Stimulated activated CD4-positive, alpha-beta T cell treated with anti-CD3 and anti-CD28 coated beads, Interleukin-4, amount 100 ng/mL, for 4 hours (primary cell): ENCODE measurements at regions not wholly inside any gene's neighbourhood (a gene's known extent, or its start where the extent isn't known, plus 50 kb on each side); places are given as distances from the start of the nearest gene placed in this dataset.
"Not testable (repeated sequence)": the region's sequence is repeated elsewhere in the genome, so short reads cannot be mapped to it uniquely, and the experiment has no call there.

ENCODE experiments used
- DNase-seq, 2 experiments: peaks; one replicate each; pipeline ENCODE4 v3.0.0-alpha.2; 2020

- no peak for DNase-seq
Observed at GRCh38 chr2:7732497-7732896, 815.3 kb downstream of the RNF144A start.

GRCh38 chr2:7736646-7737305 lies 819.6 kb downstream of the RNF144A start:
- no peak for DNase-seq

- no peak for DNase-seq
Observed at GRCh38 chr2:7738596-7738995, 821.4 kb downstream of the RNF144A start.

- DNase-seq = no peak
Observed at GRCh38 chr2:7740114-7740513, 822.9 kb downstream of the RNF144A start.

- DNase-seq = no peak
Observed at GRCh38 chr2:7742301-7742700, 825.1 kb downstream of the RNF144A start.

GRCh38 chr2:7744827-7745226 lies 827.6 kb downstream of the RNF144A start:
- DNase-seq = no peak

DNA sequence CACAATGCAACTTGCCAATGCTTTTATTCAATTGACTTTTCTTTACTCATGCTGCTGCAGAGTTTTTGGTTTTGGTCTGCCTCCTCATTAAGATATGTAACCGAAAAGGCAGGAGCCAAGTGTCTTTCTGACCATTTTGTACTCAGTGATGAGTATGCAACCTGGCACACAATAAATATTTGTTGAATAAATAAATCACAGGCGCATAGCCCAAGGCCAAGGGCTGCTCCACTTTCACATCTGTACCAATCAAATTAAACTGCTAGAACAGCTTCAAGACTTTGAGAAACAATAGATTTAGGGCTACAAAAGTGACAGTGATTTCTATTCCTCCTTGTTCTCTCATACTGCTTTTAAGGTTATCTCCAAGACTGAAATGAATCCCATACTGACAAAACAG lies 828.2 kb downstream of the RNF144A start:
- DNase-seq = no peak

DNA sequence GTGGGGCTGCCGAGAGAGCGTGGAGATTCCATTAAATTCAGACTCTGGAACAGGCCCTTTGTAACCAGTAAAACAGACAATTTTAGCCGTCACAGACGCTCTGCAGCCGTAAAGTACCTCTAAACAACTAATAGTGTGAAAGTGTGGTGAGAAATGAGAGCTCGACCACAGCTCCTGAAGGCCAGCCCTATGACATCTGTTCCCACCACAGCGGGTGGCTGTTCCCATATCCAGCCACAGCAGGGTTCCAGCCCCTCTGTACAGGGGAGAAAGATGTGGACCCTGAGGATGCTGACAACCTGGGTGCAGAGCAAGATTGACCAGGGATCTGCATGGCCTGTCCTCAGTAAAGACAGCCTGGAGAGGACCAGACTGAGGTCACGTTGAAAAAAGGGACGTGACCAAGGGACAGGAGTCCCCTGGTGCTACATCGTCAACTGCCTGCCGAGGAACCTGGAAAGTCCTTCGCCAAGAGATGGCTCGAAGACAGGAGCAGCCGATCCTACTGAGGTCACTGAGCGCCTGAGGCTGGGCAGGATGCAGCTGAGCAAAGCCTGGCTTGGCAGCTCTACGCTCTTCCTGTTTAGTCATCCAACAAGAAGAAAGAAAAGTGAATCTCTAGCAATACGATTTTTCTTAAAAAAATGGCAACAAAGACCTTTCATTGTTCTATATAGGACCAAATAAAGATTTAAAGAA lies 831.7 kb downstream of the RNF144A start:
- no peak for DNase-seq

- DNase-seq = no peak
Observed at GRCh38 chr2:7749895-7750559, 832.8 kb downstream of the RNF144A start.

- no peak for DNase-seq
Observed at GRCh38 chr2:7752291-7752690, 835.1 kb downstream of the RNF144A start.

DNA sequence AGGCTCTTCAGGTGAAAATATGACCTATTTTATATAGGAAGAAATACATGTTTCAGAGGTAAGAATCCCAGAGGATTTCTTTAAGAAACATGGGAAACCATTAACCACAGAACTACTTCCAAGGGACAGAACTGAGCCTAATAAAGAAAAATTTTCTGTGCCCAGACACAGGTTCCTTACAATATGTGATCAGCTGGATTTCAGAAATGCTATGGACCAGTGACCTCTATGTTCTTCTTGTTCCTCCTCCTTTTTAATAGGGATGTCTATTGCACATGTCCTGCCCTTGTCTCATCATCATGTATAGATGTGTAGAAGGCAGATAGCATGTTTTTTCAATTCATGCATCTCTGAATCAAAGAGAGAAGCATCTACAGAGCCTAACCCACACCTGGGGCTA lies 836.6 kb downstream of the RNF144A start:
- no peak for DNase-seq

- DNase-seq = no peak
Observed at GRCh38 chr2:7755879-7756278, 838.7 kb downstream of the RNF144A start.

GRCh38 chr2:7758073-7758759 lies 841.0 kb downstream of the RNF144A start:
- no peak for DNase-seq

DNA sequence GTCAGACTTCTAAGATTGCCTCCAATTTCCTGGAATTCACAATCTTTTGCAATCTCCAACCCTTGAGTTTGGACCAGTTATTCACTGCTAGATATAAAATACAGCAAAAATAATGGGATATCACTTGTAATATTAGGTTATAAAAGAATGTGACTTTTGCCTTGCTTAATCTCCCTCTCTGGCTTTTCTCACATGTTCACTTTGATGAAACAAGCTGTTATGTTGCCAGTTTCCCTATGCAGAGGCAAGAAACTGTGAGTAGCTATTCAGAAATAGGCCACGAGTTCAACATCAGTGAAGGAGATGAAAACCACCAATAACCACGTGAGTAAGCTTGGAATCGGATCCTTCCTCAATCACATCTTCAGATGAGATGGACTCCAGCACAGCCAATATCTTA lies 842.7 kb downstream of the RNF144A start:
- DNase-seq = no peak

- DNase-seq = not testable (repeated sequence)
Observed at GRCh38 chr2:7763418-7763817, 846.2 kb downstream of the RNF144A start.

DNA sequence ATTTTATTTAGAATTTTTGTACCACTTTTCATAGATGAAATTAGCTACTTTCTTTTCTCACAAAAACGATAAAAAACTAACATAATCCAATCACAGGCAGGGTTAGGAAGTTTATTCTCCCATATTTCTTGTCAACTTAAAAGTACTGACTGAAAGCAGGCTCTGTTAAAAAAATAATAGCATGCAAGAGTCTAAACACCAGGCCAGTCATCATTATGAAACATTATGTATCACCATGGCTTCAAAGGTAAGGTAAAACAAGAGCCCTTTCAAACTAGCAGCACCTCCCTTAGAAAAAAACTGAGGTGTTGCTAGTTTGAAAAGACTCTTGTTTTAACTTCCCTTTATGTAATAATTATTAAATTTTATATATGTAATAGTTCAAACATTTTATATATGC lies 848.0 kb downstream of the RNF144A start:
- DNase-seq = no peak

DNA sequence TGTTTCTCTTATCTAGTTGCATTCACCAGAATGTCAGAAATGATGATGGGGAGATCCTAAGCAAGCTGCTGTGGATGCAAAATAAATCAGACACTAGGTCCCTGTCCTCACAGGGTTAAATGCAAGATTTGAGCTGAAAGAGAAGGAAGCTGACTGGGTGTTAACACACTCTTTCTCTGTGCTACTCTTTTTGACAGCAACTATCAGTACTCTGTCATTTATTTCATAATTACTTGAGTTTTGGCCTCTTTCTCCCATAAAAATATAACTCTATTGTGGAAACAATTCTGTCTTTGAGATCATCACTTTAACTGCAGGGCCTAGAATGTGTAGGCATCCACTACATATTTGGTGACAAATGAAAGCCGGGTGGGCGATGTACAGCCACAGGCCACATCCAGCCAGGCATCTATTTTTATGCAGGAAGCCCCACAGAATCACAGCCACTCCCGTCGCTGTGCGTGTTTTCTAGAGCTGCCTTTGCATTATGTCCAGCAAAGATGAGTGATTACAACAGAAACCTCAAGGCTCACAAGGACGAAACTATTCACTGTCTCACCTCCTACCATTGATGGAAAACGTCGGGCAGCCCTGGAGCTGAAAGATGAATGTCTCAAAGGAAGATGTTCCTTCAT lies 849.0 kb downstream of the RNF144A start:
- DNase-seq = no peak

DNA sequence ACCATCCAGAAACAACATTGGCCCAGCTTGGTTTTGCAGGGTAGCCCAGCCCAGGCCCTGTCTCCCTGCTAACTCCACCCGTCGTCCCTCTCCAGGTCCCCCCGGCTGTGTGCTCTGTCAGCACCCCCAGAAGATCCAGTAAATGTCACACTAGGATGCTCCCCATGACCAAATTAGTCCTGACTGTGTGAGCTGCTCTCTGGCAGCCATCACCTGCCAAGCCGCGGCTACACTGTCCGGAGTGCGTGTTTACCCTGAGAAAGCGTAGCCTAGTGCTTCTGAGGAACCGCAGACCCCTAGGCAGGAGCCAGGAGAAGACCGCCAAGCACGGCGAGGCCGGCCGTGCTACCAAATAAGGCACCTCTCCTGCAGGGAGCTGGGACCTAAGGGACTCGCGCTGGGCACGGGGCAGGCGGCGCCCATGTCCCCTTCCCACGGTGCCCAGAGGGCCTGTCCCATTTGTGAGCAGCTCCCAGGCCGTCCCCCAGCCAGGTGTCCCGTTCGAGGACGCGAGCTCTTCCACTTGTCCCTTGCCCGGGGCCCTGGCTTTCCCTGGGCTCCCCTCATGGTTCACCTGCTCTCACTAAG lies 849.9 kb downstream of the RNF144A start:
- DNase-seq = no peak

DNA sequence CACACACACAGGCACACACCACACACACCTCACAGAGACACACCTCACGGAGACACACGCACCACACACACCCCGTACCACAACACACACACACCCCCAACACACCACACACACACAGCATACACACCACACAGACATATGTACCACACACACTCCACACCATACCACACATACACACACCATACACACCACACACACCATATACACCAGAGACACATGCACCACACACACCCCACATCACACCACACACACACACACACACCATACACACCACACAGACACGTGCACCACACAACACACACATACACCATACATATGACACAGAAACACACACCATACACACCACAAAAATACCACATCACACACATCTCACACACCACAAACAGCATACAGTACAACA lies 850.7 kb downstream of the RNF144A start:
- no peak for DNase-seq

DNA sequence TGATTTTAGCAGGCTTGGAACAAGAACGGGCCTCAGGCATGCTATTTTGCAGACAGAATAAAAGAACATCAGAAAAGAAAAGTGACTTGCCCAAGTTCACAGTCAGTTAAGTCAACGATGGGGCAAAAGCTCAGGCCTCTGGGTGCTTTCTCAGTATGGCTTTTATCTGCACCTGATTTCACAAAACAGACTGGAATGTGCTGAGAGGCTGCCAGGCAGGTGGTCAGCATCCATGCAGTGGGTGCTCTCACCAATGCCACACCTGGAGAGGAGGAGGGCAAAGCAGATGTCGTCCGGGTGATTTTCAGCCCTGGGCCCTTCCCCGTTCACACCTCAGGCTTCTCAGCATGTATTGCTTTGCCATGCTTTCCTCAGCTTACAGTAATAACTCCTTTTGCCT lies 854.6 kb downstream of the RNF144A start:
- DNase-seq = no peak

- no peak for DNase-seq
Observed at GRCh38 chr2:7773362-7774360, 856.4 kb downstream of the RNF144A start.
